ENCODE measurements at regions not wholly inside any gene's neighbourhood (a gene's known extent, or its start where the extent isn't known, plus 50 kb on each side); places are given as distances from the start of the nearest gene placed in this dataset.

DNA sequence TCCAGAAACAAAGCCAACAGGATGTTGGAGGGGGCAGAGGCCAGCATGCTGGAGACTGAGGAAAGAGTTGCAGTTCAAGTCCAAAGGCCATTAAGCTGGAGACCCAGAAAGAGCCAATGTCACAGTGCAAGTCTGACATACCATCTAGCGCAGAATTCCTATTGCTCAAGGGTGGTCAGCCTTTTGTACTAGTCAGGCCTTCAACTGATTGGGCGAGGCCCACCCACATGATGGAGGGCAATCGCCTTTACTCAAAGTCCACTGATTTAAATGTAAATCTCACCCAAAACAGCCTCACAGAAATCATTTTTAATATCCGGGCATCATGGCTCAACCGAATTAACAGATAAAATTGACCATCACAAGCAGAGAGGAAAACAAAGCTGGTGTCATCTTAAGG, 113.9 kb downstream of the RCN1 start:
- no peak for DNase-seq (ENCODE audit: low spot score)

DNA sequence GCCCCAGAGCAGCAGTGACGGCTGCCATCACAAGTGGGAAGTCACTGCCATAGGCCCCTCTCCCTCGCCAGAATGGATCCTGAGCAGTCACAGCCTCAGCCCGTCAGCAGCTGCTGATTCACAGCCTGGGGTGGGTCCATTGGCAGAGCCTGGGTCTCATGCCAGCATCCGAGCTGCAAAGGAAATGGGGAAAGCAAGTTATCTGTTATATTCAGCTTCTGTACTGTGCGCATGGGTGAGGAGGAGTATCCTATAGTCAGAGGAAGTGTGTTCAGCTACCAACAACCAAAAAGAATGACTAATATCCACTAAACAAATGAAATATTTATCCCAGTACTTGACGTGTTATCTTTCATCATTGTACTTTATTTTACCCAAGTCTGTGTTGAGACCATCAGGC, 119.7 kb downstream of the RCN1 start:
- DNase-seq (ENCODE audit: low spot score) = no peak

DNA sequence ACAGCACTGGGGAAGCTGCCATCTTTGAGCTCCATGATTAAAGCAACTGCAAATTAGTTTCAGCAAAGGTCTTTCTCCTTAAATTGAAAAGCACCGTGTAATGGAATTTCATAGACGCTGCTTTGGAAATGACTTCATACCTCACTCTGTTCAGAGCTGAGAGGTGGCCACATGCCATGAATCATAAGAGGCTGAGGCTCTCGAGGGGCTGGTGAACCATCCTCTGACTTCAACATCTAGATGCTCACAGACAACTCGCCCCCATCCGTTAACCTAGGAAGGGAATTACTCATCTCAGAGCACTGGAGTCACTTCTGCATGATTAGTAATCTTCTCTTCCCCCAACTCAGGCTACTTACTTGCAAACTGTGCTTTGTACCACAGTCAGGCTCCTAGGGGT, 122.3 kb downstream of the RCN1 start:
- DNase-seq (ENCODE audit: low spot score) = no peak

DNA sequence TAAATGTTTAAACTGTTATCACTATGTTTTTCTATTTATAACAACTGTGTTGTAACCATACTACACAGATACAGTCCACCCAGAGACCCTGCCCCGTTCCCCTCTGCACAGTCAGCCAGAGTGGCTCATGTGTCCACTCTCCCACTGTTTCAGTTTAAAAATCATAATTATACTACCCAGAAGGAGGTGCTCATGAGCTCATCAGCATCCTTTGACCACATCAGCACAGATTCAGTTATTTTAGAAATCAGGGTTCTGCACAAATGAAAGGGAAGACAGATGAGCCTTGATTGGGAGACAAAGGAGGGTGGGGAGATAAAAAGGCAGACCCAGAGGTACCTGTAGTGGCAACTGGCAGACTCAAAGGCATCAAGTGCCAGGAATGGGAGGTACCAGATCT, 124.3 kb downstream of the RCN1 start:
- no peak for DNase-seq (ENCODE audit: low spot score)

DNA sequence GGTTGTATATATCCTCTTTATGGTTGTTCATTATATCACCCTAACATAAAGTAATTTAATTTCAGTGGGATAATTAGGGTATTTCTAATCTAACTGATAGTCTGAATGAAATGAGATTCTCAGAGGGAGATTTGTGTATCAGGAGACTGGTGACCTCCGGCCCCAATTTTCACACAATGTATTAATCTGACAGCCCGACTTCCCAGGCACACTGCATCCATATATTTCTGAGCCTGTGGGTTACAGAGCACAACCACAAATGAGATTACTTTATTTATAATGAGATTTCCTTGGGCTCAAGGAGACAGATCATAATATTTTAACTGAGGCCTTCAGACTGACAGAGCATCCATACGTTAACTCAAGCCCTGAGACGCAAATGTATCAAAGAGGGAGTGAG, 125.9 kb downstream of the RCN1 start:
- DNase-seq (ENCODE audit: low spot score) = no peak

DNA sequence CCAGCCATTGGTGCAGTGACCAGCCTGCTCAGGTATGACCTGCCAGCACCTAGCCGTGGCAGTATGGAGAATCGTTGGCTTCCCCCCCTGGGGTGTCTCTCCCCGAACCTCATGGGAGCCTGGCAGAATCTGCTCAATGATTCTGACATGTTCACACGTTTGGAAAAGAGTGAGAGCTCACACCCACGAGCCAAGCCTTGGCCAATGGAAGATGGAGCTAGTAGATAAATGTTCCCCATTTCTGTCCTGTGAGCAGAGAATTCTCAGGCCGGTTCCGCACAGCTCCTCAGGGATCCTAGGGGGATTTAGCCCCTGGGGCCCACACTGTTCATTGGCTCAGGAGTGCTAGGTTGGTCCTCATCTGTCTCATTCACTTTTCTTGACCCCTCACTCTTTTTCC, 128.4 kb downstream of the RCN1 start:
- DNase-seq (ENCODE audit: low spot score) = no peak

DNA sequence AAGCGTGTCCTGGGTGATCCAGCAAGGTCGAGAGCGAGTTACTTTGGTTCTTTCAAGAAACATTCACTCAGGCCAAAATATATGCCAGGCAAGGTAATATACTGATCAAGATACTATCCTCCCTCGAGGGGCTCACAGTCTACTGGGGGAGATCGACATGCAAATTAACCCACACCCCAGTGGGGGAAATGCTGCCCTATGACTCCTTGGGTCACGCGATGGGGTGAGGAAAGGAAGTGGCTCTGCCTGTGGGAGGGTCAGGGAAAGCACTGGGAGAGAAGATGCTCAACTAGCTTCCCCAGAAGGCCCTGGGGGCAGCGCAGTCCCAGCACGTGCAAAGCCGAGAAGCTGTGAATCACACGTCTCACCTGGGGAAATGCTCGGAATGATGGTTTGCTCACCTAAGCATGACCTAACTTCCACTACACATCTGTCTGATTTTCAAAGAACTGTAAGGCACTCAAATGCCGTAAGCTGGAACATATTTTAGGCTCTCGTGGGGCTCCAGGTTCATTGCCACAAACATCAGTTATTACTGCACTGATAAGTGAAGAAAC, 130.7 kb downstream of the RCN1 start:
- no peak for DNase-seq (ENCODE audit: low spot score)

DNA sequence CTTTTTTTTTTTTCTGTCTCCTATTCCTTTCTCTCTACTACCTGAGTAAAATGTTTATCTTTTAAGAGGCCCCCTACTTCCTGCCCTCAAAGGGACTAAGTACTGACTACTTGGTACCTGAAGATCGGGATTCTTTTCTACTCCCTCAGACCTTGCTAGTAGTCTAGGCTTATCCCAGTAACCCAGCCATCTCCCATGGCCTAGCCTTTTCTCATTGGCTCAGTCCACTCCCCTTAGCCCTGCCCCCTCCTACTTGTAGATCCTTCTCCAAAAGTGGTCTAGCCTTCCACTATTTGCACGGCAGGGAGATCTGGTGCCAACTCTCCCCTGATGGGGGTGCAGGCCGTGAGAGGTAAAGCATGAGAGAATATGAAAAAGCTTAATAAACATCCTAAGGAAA, 133.7 kb downstream of the RCN1 start:
- DNase-seq (ENCODE audit: low spot score) = no peak

DNA sequence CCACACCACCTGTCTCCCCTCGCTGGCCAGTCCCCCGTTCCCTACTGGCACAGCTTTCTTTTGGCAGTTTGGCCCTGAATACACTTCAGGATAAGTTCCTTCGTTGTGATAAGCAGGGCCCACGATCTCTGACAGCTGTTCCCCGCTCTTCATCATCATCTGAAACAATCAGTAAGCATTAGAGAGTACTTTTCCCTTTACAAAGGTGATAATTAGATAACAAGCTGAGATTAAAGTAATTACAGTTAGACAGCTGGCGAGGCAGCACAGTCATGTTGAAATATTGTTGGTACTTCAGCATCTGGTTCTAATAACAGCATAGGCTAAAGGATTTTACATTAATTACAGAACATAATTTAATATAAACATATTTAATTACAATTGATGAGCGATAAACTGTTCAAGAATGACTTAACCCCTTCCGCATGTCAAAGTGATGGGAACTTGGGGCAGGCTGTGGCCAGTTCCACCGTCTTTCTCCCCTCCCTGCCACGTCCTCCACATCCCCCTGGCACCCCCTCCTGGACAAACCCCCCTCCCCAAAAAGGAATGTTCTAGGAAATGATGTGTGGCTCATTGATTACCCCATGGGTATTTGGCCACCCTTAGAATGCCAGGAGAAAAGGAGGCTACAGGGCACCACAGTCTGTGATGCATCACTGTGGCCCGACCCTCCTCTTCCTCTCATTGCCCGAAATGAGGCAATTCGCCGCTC, 134.9 kb downstream of the RCN1 start:
- DNase-seq (ENCODE audit: low spot score) = no peak

DNA sequence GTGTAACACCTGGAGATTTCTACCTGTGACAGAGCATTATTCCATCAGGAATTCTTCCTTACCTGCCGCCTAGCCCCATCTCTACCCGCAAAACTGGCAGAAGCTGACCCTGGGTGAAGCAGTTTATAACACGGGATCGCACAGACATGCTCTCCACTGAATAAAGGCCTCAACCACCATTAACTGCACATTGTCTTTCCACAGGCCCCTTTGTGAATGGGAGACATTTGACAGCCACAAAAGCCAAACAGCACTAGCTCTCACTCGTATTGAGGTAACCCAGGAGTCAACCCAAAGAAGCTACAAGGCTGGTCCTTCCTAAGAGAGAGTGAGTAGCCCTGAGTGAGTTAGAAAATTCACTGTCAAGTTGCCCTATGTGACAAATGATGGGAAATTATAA, 135.6 kb downstream of the RCN1 start:
- no peak for DNase-seq (ENCODE audit: low spot score)

DNA sequence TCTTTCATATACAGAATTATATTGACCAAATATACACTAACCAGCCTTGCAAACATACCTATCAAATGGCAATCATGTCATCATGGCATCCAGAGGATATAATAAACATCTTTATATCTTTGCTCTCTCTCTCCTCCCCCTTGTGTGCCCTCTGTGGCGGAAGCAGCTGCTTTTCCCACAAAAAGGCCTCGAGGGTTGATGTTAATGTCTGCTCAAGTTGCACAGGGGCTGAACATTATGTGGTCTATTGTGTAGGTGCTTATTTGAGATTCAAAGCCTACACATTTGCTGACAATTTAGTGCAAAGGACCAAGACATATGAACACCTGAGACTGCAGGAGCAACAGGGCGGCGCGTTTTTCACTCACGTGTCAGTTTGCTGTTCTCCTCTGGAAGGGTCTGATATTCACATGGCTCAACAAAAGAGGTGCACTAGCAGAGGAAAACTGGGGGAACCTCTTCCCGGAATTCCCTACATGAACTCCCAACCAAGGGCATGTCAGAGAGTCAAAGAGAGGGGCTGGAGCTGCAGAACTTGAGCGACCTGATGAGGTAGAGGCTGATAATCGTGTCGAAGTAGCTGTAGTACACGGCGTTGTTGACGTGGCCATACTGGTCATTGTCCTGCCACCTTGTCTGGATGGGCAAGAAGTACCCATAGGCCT, 138.8 kb downstream of the RCN1 start:
- no peak for DNase-seq (ENCODE audit: low spot score)

DNA sequence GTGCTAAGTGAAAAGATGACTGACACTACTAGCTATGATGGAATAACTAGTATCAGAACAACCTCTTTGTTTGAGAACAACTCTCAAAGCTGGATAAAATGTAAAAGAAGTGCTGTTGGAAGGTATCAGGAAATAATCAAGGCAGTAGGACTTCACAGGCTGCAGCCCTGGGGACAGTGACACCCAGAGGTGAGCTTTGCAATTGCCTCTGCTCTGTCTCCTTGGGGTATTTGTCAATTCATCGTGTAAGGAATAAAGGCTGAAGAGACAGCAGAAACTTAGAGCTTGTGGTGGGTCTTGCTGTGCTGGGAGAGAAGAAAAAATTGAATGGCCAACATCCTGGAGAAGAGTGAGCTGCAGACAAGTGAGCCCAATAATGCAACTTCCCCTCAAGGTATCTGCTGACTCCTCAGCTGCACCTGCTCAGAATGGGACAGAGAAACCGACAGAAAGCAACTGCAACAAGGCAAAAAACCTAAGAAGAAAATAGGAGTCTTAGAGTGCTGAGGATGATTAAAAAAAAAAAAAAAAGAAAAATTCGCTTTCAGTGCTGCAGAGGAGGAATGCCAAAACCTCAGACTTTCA, 141.1 kb downstream of the RCN1 start:
- DNase-seq (ENCODE audit: low spot score) = peak; percentile 6

DNA sequence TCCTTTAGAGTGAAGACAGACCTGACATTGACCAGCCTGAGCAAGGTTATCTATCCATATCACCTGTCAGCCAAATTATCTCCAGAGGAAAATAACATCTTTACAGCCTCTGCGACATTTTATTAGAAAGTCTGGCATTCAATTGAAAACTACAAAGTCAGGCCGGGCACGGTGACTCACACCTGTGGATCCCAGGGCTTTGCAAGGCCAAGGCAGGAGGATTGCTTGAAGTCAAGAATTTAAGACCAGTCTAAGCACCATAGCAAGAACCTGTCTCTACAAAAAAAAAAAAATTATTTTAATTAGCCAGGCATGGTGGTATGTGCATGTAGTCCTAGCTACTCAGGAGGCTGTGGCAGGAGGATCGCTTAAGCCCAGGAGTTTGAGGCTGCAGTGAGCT, 141.6 kb downstream of the RCN1 start:
- no peak for DNase-seq (ENCODE audit: low spot score)

DNA sequence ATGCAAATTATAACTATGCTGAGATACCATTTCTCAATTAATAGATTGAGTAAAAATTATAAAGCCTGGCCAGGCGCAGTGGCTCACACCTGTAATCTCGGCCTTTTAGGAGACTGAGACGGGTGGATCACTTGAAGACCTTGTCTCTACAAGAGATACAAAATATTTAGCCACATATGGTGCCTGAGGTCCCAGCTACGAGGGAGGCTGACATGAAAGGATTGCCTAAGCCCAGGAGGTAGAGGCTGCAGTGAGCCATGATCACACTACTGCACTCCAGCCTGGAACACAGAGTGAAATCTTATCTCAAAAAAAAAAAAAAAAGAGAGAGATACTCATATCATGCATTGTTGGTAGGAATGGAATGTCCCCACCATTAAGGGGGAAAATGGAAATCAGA, 142.4 kb downstream of the RCN1 start:
- DNase-seq (ENCODE audit: low spot score) = no peak

DNA sequence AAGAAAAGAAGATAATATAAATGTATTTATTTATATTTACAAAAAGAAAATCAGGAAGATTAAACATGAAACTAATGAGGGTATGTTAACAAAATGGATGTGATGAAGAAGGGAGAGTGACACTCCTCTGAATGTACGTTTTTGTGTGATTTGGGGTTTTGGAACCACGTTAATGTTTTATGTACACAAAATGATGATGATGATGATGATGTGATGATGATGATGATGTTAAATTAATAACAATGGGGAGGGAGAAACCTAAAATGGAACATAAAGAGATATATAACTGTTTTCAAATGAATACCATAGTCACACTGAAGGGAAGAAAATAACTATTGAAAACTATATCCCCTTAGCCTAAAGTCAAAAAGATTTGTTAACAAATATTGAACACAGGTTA, 143.1 kb downstream of the RCN1 start:
- DNase-seq (ENCODE audit: low spot score) = no peak

DNA sequence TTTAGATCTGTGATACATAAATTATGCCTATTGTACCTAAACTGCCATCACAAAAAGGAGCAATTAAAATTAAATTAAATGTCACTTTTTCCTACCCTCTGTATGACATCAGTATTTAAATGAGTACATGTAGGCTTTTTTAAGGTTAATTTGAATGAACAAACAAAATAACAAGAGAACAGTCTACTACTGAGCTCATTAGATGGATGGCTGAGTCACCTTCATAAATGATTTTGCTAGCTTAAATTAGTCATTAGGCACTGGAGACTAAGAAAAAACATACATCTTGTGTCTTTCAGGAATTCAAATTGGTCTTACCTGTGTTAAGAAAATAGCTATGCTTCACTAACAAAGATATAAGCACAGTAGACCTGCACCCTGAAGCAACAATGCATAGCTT, 153.6 kb downstream of the RCN1 start:
- DNase-seq (ENCODE audit: low spot score) = no peak

DNA sequence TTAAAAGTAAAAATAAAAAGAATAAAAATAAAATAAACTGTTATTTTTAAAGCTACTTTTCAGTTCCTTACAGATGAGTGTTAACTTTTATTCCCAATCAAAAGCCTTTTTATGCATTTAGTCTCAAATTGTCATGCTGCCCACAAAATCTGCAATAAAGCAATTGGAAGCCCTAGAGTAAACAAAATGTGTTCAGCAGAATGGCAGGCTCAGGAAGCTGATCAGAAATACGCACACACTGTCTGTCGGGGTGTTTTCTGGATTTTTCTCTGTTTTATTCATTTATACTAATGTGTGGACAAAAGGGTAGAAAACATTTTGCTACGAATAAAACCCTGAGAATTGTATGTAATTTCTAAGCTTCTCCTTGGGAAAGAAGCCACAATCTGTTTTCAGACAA, 162.8 kb downstream of the RCN1 start:
- no peak for DNase-seq (ENCODE audit: low spot score)

DNA sequence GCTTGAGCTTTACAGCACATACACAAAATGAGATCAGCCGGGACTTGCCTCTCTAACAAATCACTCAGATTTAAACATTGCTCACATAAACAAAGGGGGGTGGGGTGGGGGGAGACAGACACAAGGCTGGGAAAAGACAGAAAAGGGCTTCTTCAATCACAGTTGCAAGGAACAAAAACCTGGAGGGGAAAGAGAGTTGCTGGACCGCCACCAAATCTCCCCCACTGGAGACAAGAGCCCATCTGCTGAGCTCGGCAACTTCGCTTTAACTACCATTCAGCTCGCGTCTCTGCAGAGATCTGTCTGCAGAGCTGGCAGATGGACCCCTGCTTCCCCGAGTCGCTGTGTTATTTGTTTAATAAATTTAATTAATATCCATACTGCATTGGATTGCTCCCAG, 165.0 kb downstream of the RCN1 start:
- no peak for DNase-seq (ENCODE audit: low spot score)

DNA sequence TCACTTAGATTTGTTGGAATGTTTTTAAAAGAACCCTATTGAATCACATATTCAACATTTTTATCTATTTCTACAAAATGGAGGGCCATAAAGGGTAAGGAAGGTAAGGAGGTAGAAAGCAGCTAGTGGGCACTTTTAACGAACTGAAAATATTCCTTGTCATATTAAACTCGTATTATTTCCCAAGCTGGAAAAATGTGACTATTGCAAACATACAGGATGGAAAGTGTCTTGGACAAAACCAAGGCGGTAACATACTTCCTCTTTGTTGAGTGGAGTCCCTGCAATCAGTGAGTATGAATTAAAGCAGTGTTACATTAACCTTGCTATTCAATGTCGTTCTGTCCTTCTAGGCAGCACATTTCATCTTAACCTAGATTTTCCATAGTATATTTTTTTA, 165.6 kb downstream of the RCN1 start:
- no peak for DNase-seq (ENCODE audit: low spot score)

DNA sequence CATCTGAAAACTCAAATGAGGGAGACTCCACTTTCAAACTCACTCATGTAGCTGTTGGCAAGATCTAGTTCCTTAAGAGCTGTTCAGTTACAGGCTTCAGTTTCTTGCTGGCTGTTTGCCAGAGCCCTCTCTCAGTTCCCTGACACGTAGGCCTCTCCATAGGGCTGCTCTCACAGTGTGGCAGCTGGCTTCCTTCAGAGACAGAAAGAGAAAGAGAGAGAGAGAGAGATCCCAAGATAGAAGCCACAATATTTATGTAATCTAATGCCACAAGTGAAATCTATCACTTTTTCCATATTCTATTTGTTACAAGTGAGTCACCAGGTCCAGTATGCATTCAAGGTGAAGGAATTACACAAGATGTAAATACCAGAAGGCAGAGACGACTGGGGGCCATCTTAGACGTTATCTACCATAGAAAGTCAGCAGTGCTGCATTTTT, 168.8 kb downstream of the RCN1 start:
- no peak for DNase-seq (ENCODE audit: low spot score)

DNA sequence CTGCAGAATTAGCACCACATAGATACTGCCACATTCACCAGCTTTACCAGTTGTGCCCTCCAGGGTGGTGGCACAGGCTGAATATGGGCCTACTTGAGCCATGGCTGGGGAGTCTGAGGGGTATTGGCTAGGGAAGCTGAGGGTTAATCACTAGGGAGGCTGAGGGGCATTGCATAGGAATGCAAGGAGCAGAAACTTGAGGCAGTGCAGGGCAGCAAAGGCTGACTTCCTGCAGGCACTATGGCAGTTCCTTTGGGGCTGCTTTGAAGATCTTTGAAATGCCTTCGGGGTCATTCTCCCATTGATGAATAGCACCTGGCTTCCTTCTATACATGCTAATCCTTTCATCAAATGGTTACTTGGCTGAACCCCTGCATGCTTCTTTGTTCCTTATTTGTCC, 171.5 kb downstream of the RCN1 start:
- no peak for DNase-seq (ENCODE audit: low spot score)

DNA sequence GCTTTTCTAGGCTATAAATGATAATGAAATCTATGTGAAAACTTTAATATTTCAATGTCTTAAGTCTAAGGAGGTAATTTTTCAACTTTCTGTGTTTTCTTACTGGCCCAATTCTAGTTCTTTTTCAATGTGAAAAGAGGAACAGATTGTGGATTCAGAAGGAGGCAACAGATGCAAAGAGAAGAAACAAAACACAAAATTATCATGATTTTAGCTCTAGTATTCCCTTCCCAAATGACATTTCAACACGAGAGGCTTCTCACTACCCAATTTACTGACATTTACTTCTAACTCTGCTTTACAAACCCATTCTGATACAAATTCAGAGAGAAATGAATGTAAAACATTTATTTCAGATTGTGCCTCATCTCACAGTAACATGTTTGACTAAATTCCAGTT, 169.4 kb downstream of the WT1 start:
- no peak for DNase-seq (ENCODE audit: low spot score)

DNA sequence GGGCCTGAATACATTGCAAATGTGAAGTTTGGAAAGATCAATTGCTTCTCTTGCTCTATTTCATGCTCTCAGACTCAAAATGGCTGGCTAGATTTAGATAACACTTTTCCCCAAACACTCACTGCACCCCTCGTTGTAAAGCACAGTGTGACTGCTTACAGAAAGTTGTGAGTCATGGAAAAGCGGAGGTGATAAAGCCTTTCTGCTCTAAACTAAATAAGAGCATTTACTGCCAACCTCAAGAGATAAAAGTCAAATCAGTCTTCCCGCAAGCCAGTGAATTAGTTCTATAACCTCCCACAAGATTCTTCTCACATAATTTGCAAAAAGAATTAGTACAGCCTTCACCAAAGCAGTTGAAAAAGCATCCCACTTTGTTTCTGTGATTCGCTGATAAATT, 168.7 kb downstream of the WT1 start:
- DNase-seq (ENCODE audit: low spot score) = no peak
